ENCODE measurements at regions not wholly inside any gene's neighbourhood (a gene's known extent, or its start where the extent isn't known, plus 50 kb on each side); places are given as distances from the start of the nearest gene placed in this dataset.
A peak's percentile ranks its signal among the peaks of the same experiment; 100 is the strongest.
"Not testable (repeated sequence)": the region's sequence is repeated elsewhere in the genome, so short reads cannot be mapped to it uniquely, and the experiment has no call there.

DNA sequence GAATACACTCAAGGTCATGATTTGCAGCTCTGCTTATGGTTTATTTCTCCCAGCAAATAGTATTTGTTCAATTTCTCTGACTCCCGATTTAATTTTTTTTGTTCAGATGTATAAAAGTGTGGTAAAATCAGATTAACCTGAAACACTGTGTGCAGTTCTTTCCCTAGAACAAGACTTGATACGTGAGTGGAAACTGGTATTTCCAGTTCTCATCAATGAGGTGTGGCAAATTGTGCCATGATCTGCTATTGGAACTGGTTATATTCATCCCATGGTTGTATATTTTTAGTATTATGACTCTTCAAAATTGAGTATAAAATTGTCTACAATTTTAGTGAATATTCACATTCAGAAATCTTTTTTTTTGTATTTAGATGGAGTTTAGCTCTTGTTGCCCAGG is 76.8 kb upstream of the IVNS1ABP start:
- DNase-seq: no peak

DNA sequence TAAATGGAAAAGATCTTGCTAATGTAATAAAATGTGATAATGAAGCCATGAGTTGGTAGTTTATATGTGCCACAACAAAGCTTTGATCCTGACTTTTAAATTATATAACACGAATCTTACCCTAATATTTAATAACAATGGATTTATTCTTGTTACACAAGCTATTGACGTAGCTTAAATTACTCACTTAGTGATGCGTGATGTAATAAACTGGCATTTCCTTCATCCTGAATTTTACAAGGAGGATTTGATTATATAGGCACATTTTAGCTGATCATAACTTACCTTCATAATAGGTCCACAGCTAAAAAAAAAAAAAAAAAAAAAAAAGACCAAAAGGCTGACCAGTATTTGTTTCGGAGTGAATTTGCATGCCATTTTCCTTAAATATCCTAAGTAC is 76.2 kb upstream of the IVNS1ABP start:
- DNase-seq: no peak

DNA sequence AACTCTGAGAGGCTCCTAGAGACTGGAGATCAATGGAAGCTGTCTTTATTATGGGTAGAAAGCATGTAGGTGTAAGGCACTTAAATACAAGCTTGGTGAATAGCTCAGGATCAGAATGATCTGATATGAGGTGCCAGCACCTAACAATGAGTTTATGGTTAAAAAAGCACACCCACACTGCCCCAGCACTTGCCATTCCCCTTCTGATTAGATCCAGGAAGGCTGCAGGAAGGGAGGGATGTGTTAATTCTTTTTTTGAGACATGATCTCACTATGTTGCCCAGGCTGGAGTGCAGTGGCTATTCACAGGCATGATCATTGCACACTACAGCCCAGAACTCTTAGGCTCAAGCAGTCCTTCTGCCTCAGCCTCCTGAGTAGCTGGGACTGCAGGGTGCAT is 71.8 kb upstream of the IVNS1ABP start:
- no peak for DNase-seq

DNA sequence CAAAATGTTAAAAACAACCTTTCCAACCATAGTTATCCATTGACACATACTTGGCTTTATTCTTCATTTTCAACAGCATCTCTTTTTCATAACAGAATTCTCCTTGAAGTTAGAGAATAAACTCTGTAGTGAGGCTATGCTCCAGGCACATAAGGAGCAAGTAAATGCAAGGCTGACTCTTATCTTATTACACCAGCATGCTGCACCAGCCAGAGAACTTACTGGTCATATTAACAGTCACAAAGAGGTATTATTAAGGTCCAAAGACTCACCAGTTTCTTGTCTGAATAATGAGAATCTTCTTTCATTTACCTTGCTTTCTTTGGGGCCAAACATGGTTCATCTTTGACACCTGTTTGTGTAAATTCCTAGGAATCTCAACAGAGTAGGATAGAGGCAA is 71.3 kb upstream of the IVNS1ABP start:
- DNase-seq: no peak

DNA sequence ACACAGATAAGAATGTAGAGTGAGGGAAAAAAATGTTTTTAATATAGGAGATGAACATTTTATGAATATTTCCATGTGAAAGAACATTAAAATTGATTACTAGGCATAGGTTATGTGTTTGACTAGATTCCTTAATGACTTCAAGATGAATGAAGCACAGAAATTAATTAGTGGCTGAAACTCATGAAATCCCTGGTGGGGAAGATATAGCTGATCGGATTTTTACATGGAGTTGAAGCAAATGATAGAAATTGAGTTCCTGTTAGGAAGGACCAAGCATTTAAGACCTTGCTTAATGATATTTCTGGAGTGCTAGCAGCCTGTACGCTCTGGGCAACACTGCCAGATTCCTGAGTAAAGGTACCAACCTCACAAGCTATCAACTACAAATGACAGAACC is 68.9 kb upstream of the IVNS1ABP start:
- DNase-seq: no peak

DNA sequence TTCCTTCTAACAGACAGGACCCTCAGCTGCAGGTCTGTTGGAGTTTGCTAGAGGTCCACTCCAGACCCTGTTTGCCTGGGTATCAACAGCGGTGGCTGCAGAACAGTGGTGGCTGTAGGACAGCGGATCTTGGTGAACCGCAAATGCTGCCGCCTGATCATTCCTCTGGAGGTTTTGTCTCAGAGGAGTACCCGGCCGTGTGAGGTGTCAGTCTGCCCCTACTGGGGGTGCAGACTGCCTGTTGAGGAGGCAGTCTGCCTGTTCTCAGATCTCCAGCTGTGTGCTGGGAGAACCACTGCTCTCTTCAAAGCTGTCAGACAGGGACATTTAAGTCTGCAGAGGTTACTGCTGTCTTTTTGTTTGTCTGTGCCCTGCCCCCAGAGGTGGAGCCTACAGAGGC is 66.8 kb upstream of the IVNS1ABP start:
- not testable (repeated sequence) for DNase-seq

DNA sequence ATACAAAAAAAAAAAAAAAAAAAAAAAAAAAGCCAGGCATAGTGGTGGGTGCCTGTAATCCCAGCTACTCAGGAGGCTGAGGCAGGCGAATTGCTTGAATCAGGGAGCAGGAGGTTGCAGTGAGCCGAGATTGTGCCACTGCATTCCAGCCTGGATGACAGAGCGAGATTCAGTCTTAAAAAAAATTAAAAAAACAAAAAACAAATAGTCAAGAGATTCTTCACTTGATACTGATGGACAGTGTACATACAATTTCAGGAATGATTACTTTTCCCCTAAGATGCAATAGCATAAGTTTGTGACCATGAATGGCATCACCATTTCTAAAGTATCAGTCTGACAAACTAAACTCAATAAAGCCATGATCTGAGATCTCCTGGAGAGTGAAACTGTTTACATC is 60.8 kb upstream of the IVNS1ABP start:
- no peak for DNase-seq

DNA sequence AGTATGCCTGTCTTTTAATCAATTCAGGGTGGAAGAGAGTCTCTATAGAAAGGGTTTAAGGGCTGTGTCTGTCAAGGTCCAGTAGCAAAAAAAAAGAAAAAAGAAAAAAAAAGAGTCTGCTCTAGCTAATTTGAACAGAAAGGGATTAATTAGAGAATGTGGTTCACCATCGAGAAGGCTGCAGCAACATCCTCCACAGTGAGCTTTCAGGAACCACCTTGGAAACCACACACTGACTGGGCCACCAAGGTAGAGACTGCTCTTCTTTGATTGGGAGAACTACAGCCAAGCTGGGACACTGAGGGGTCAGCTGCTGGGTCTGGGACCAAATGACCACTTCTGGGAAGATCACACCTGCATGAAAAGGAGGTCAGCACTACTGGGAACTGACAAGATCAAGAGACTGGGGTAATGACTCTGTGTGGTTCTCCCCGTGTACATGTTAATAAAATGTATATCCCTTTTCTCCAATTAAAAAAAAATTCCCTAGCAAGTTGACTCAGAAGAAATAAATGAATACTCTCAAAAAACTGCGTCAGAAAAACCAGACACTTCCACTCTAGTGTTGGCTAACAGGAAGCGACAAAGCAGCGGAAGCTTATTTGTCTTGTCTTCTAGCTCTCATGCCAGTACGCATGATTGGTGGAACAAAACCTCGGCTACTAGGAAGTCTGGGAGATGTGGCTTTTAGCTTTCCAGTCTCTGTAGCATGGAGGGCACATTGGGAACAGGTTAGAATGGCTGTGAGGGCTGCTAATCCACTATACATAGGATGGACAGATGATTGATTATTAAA is 60.0 kb upstream of the IVNS1ABP start:
- no peak for DNase-seq

DNA sequence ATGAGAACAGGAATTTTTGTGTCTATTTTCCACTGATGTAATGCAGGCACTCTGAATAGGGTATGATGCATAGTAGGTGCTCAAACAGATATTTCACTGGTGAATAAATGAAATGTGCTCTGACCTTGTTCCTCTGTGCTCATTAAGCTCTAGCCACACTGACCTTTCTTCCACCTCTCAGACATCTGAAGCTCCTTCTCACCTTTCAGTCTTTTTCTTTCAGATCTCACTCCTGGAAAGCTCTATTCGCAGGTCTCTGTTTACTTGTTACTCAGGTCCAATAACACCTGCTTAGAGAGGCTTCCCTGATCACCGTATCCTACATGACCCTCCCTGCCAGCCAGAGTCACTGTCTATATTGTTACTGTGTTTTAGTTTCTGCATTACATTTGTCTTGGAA is 59.2 kb upstream of the IVNS1ABP start:
- peak; percentile 60 for DNase-seq

DNA sequence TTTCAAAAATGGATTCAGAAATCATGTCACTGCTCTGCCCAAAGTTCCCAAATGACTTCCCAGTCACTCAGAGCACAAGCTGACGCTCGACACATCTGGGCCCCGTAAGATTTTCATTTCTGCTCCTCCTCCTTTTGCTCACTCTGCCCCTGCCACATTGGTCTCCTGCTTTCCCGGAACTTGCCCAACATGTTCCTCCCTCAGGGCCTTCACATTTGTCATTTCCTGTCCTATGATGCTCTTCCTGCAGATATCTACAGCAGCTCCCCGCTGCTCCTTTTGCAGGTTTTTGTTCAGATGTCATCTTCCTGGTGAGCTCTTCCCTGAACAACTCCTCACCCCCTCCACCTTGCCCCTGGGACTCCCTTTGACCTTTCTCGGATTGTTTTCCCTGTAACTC is 58.5 kb upstream of the IVNS1ABP start:
- no peak for DNase-seq

DNA sequence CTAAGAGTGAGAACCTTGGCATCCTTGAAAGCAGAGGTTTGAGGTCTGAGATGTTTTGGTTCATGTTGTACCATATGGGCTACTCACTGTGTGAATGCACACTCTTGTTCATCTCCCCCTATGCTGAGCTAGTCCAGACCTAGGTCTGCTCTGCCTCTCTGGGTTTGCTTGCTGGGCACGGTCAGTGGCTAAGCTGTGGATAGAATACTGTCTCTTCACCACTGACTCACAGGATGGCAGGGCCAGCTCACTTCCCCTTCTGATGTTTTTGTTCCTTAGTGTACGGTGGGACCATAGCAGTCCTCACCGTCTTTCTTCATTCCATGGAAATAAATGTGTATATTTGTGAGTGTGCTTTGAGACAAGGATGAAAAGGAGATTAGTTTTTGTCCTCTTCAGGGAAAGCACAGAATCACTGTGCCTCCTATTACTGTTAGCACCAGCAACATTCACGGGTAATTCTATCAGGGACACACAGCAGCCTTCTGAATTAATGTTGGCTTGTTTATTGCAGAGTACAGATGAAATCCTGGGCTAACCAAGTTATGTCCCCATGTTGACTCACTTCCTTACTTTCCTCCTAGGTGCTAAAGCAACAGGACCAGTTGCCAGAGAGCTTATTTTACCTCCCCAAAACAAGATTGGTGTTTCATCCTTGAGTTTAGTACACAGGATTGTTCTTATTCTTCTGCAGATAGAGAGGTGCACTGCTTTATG is 56.9 kb upstream of the IVNS1ABP start:
- no peak for DNase-seq

DNA sequence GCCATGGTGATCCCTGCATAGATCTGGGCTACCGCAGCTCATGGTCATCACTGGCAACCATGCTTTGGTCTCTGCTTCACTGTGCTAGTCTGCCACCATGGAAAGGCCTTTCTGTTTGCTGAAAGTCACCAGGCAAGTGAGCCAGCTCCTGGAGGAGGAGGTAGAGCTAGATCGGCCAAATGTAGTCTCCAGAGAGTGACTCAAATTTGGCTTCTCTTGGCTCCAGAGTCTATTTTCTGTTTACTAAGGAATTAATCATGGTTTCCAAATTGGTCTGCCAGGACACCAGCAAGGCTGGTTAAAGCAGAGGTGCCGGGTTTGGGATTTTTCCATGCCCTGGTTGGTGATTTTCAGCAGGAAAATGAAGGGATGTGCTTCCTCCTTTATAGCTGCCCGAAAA is 52.7 kb upstream of the IVNS1ABP start:
- DNase-seq: no peak

DNA sequence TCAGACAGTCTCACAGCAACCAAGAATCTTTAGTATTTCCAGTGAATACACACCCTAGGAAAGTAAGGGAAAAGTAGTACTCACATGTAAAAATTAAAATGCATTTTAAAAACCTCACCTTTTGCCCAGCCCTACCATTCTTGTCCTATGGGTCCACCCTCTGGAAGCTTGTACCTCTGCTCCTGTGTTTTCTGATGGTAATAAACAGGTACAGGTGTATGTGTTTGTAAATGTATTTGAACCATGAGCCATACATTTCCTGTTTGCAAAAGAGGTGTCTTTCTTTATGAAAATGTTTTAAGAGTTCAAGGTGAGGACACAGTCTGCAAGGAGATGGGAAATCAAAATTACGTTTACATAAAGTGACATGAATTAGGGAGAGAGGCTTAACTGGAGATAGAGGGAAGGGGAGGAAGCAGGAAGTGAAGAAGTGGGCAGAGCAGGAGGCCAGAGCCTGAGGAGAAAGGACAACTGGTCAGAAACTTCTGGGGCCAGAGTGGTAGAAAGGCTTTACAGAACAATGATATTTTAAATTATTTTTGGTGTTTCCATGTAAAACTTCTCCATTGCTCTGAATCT is 52.0 kb upstream of the IVNS1ABP start:
- no peak for DNase-seq

DNA sequence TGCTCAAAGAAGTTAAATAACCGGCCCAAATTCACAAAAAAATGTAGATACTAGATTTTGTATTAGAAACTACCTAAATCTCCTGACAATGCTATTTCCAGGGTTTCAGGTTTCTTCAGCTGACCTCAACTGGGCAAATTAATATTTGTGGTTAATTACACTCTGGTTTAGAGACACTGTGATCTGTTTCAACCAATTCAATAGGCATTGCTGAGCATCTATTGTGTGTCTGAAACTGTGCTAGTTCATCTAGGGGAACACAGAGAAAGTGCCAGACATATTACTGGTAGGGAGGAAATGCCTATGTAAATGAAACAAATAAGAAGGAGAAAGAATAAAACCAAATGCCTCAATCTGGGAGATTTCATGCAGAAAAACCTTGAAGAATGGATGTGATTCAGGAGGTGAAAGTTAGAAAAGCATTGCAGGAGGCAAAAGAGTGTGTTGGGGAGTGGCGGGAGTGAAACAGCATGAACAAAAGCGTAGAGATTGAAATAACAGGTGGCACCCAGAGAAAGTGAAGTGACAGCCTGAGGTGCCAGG is 51.3 kb upstream of the IVNS1ABP start:
- no peak for DNase-seq

DNA sequence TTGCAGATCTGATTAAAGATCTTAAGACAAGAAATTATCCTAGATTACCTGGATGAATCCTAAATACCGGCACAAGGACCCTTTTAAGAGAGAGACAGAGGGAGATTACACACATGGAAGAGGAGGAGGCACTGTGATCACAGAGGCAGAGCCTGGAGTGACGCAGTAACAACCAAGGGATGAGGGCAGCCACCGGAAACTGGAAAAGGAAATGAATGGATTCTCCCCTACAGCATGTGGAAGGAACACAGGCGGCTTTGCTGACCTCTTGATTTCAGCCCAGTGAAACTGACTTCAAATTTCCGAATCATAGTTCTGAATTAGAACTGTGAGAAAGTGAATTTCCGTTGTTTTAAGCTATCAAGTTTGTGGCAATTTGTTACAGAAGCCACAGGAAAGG is 50.2 kb upstream of the IVNS1ABP start:
- no peak for DNase-seq

Data from DMS153 (cell line).